DND-41 (cell line): ENCODE measurements at regions not wholly inside any gene's neighbourhood (a gene's known extent, or its start where the extent isn't known, plus 50 kb on each side); places are given as distances from the start of the nearest gene placed in this dataset.

Experiments
- CTCF ChIP-seq: IDR thresholded peaks from 2 replicates; pipeline ENCODE4 v1.5.1; 2012; ENCODE audit warnings: borderline replicate concordance, low read length, moderate library complexity, mild to moderate bottlenecking; ENCODE audit not compliant: poor library complexity, severe bottlenecking; ENCODE audit errors: extremely low read depth
- EZH2 ChIP-seq: IDR thresholded peaks from 3 replicates; pipeline ENCODE4 v1.6.1; 2012; ENCODE audit warnings: borderline replicate concordance, low read depth, mild to moderate bottlenecking, moderate library complexity, low read length, inconsistent platforms; ENCODE audit not compliant: severe bottlenecking

- TF ChIP-seq EZH2 (no peak), CTCF (no peak)
Measured at GRCh38 chr17:17417718-17418181, 59.0 kb upstream of the MED9 start.
